Esophagus squamous epithelium (tissue), 4 donors: ENCODE measurements at regions not wholly inside any gene's neighbourhood (a gene's known extent, or its start where the extent isn't known, plus 50 kb on each side); places are given as distances from the start of the nearest gene placed in this dataset.

Experiments
- POLR2A ChIP-seq, 4 donors: fragments of 450-650 bp; IDR thresholded peaks; one replicate each; pipeline ENCODE4 v1.6.1; 2017; ENCODE audit warnings: antibody characterized with exemption in 4 of 4, mild to moderate bottlenecking in 4 of 4, moderate library complexity in 3 of 4
- TF ChIP-seq, protein P1 (sequence below), 6 experiments: fragments of 450-650 bp in 4 of 6; fragments of 200-600 bp in 2 of 6; sonication (generic) in 2 of 6; IDR thresholded peaks; one replicate each; pipeline ENCODE4 v1.5.1; 2016 to 2019; ENCODE audit warnings: antibody characterized with exemption in 6 of 6, mild to moderate bottlenecking in 4 of 6, moderate library complexity in 4 of 6

DNA sequence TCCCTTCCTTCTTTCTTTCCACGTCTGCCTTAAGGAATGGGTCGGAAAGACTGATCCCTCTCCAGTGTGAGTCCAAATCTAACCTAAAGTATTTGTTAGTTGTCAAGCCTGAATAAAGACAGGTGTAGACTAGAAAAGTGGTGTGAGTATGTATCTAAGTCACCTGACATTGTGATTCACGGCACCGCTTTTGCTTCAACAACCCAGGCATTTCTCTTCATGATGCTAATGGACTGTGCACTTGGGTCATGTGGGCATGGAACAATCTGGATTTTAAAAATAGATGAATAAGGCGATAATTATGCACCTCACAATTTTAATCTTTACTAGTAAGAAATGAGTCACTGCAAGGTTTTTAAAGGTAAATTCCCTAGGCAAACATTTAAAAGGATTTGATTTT, 107.5 kb downstream of the LIPG start:
- TF ChIP-seq POLR2A (IDR thresholded peaks at IDR 0.05), result no peak
- TF ChIP-seq, protein P1, sequence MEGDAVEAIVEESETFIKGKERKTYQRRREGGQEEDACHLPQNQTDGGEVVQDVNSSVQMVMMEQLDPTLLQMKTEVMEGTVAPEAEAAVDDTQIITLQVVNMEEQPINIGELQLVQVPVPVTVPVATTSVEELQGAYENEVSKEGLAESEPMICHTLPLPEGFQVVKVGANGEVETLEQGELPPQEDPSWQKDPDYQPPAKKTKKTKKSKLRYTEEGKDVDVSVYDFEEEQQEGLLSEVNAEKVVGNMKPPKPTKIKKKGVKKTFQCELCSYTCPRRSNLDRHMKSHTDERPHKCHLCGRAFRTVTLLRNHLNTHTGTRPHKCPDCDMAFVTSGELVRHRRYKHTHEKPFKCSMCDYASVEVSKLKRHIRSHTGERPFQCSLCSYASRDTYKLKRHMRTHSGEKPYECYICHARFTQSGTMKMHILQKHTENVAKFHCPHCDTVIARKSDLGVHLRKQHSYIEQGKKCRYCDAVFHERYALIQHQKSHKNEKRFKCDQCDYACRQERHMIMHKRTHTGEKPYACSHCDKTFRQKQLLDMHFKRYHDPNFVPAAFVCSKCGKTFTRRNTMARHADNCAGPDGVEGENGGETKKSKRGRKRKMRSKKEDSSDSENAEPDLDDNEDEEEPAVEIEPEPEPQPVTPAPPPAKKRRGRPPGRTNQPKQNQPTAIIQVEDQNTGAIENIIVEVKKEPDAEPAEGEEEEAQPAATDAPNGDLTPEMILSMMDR (IDR thresholded peaks at IDR 0.05), result no peak
